ENCODE measurements at regions not wholly inside any gene's neighbourhood (a gene's known extent, or its start where the extent isn't known, plus 50 kb on each side); places are given as distances from the start of the nearest gene placed in this dataset.

- TF ChIP-seq REST (IDR thresholded peaks at IDR 0.05; ENCODE audit: insufficient read depth in 1 of 2, low read depth in 2 of 2, low read length in 1 of 2): no peak
- TF ChIP-seq POLR2AphosphoS5 (IDR thresholded peaks at IDR 0.05; ENCODE audit: low read depth, low read length): no peak
- no peak for TF ChIP-seq SIN3A (IDR thresholded peaks at IDR 0.05; ENCODE audit: borderline replicate concordance, insufficient read depth, low read depth, low read length)
- no peak for TF ChIP-seq CTCF (IDR thresholded peaks at IDR 0.05)
- no peak for TF ChIP-seq TCF7L2 (IDR thresholded peaks at IDR 0.05; ENCODE audit: low read depth, low read length)
- Histone ChIP-seq H3K27me3 (ENCODE audit: control insufficient read depth, insufficient read depth, low read length) (no peaks in the 10 kb centered on the region), H3K4me3 (ENCODE audit: low read depth in 2 of 2, low read length in 2 of 2) (no peak overlapping the region), H3K9me3 (ENCODE audit: control insufficient read depth, insufficient read depth, low read depth, low read length) (no peaks in the 10 kb centered on the region), H3K27ac (ENCODE audit: low read length) (no peak overlapping the region), H3K4me1 (ENCODE audit: control insufficient read depth, insufficient read depth, low read length) (no peaks in the 10 kb centered on the region), H3K36me3 (ENCODE audit: control insufficient read depth, insufficient read depth, low read length) (no peaks in the 10 kb centered on the region)
- no peak for DNase-seq (ENCODE audit: low read depth, low spot score)
- ATAC-seq: no peak
- no TSS peak for BruUV-seq (replicated peaks)
- POLR2A ChIA-PET: no interaction called here
- CTCF ChIA-PET: no interaction called here
- in situ Hi-C loops (cut with HindIII; ENCODE audit: low pct_unique_long_range_greater_than_20kb, low sequenced_read_pairs): no loop called here
- intact Hi-C loops (cut with micrococcal nuclease; ENCODE audit: unreplicated experiment): no loop called here
Measured at GRCh38 chr20:52348434-52348833, 156.9 kb upstream of the ZFP64 start.

GRCh38 chr20:52346797-52347196 lies 155.2 kb upstream of the ZFP64 start:
- H3K36me3 ChIP-seq (ENCODE audit: control insufficient read depth, insufficient read depth, low read length): no peaks in the 10 kb centered on the region
- no TSS peak for BruUV-seq (replicated peaks)
- H3K4me3 ChIP-seq (ENCODE audit: low read depth in 2 of 2, low read length in 2 of 2): no peak overlapping the region
- ATAC-seq: no peak
- TF ChIP-seq POLR2AphosphoS5 (IDR thresholded peaks at IDR 0.05; ENCODE audit: low read depth, low read length) (no peak), REST (IDR thresholded peaks at IDR 0.05; ENCODE audit: insufficient read depth in 1 of 2, low read depth in 2 of 2, low read length in 1 of 2) (no peak)
- in situ Hi-C loops (cut with HindIII; ENCODE audit: low pct_unique_long_range_greater_than_20kb, low sequenced_read_pairs) (no loop called here), intact Hi-C loops (cut with micrococcal nuclease; ENCODE audit: unreplicated experiment) (no loop called here)
- no peaks in the 10 kb centered on the region for H3K9me3 ChIP-seq (ENCODE audit: control insufficient read depth, insufficient read depth, low read depth, low read length)
- no peak overlapping the region for H3K27ac ChIP-seq (ENCODE audit: low read length)
- ChIA-PET POLR2A (no interaction called here), CTCF (no interaction called here)
- no peaks in the 10 kb centered on the region for H3K27me3 ChIP-seq (ENCODE audit: control insufficient read depth, insufficient read depth, low read length)
- no peak for DNase-seq (ENCODE audit: low read depth, low spot score)
- H3K4me1 ChIP-seq (ENCODE audit: control insufficient read depth, insufficient read depth, low read length): no peaks in the 10 kb centered on the region
